Duodenal mucosa (tissue), 2 donors: ENCODE measurements at regions not wholly inside any gene's neighbourhood (a gene's known extent, or its start where the extent isn't known, plus 50 kb on each side); places are given as distances from the start of the nearest gene placed in this dataset.

Experiments
- H3K27ac ChIP-seq: one replicate; pipeline ENCODE4 v1.7.0; 2013; ENCODE audit warnings: low read depth, low read length
- H3K27me3 ChIP-seq, 2 donors: one replicate each; pipeline ENCODE4 v1.7.0; 2013; ENCODE audit warnings: low read length in 2 of 2, control low read depth in 1 of 2; ENCODE audit not compliant: insufficient read depth in 2 of 2, control insufficient read depth in 1 of 2
- H3K36me3 ChIP-seq, 2 donors: one replicate each; pipeline ENCODE4 v1.7.0; 2013; ENCODE audit warnings: low read length in 2 of 2, control low read depth in 1 of 2; ENCODE audit not compliant: insufficient read depth in 2 of 2, control insufficient read depth in 1 of 2
- H3K4me1 ChIP-seq, 2 donors: one replicate each; pipeline ENCODE4 v1.7.0; 2013; ENCODE audit warnings: low read length in 2 of 2, control low read depth in 1 of 2; ENCODE audit not compliant: insufficient read depth in 2 of 2, control insufficient read depth in 1 of 2
- H3K4me3 ChIP-seq, 2 donors: one replicate each; pipeline ENCODE4 v1.7.0; 2013; ENCODE audit warnings: low read length in 2 of 2, low read depth in 1 of 2
- H3K9ac ChIP-seq, 2 donors: one replicate each; pipeline ENCODE4 v1.7.0; 2013; ENCODE audit warnings: low read length in 2 of 2, low read depth in 1 of 2
- H3K9me3 ChIP-seq, 2 donors: one replicate each; pipeline ENCODE4 v1.7.0; 2013; ENCODE audit warnings: low read length in 2 of 2, control low read depth in 1 of 2; ENCODE audit not compliant: control insufficient read depth in 1 of 2

GRCh38 chr5:167812871-167813270 is 478.6 kb upstream of the WWC1 start:
- Histone ChIP-seq H3K9me3 (no peaks in the 10 kb centered on the region), H3K9ac (no peak overlapping the region), H3K4me3 (no peak overlapping the region), H3K36me3 (no peaks in the 10 kb centered on the region), H3K27ac (no peak overlapping the region), H3K27me3 (no peaks in the 10 kb centered on the region), H3K4me1 (no peaks in the 10 kb centered on the region)

DNA sequence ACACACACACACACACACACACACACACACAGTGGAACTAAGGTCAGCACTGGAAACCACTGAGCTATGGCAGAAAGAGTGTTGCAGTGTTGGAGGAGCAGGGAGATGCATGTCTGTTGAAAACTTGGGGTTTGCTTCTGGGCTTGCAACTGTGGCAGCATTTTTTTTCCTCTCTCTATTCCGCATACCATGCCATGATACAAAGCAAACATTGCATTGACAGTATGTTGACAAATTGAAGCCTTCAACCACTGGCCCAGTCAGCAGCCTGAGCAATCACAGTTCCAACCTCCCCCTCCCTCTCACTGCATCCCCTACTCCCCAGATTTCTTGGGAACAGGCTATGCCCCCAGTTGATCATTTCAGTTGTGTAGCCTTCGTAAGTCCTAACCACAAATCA is 478.1 kb upstream of the WWC1 start:
- H3K27ac ChIP-seq = no peak overlapping the region

DNA sequence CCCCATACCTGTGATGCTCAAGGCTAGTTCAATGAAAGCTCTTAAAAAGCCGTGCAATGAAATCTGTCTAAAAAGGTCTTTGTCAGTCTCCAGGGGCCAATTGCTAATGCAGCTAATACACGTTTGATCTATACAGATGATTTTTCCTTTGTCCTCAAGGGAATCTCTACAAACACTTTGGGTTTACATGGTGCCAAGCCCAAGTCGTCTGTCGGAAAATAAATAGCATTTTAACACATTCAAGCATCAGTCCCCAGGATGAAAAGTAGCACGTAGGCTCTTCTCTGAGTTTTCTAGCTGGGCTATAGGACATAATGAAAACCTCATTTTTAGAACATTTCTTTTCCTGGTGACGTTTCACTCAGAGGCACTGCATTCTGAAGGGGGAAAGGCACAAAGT is 477.4 kb upstream of the WWC1 start:
- Histone ChIP-seq H3K9ac (no peak overlapping the region), H3K4me3 (no peak overlapping the region), H3K27ac (no peak overlapping the region), H3K27me3 (no peaks in the 10 kb centered on the region), H3K36me3 (no peaks in the 10 kb centered on the region), H3K4me1 (no peaks in the 10 kb centered on the region), H3K9me3 (no peaks in the 10 kb centered on the region)

More for the DNA sequence above, 478.1 kb upstream of the WWC1 start:
- Histone ChIP-seq H3K9ac (no peak overlapping the region), H3K9me3 (no peaks in the 10 kb centered on the region), H3K27me3 (no peaks in the 10 kb centered on the region), H3K4me1 (no peaks in the 10 kb centered on the region), H3K36me3 (no peaks in the 10 kb centered on the region), H3K4me3 (no peak overlapping the region)

DNA sequence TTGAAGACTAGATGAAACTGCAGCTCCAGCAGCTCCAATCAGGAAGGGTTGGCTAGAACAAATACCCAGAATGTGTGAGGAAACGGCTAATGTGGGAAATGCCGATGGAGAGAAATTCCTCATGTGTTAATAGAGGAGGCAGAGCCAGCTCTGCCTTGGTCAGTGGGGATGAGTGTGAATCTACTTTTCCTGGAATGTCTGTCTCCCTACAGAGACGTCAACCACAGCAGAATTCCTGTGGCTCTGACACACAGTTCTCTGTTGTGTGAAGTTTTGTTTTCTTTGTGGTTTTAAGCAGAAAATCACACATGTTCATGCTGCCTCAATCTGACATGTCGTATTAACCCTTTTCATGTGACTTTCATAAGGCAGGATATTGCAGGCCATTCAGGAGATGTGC is 476.6 kb upstream of the WWC1 start:
- Histone ChIP-seq H3K27me3 (no peaks in the 10 kb centered on the region), H3K36me3 (no peaks in the 10 kb centered on the region), H3K4me1 (no peaks in the 10 kb centered on the region), H3K9me3 (no peaks in the 10 kb centered on the region), H3K4me3 (no peak overlapping the region), H3K27ac (no peak overlapping the region), H3K9ac (no peak overlapping the region)

GRCh38 chr5:167816354-167816753 is 475.1 kb upstream of the WWC1 start:
- Histone ChIP-seq H3K27ac (no peak overlapping the region), H3K4me3 (no peak overlapping the region), H3K9me3 (no peaks in the 10 kb centered on the region), H3K27me3 (no peaks in the 10 kb centered on the region), H3K9ac (no peak overlapping the region), H3K4me1 (no peaks in the 10 kb centered on the region), H3K36me3 (no peaks in the 10 kb centered on the region)

GRCh38 chr5:167816864-167817263 is 474.6 kb upstream of the WWC1 start:
- H3K4me3 ChIP-seq = no peak overlapping the region
- no peaks in the 10 kb centered on the region for H3K9me3 ChIP-seq
- no peak overlapping the region for H3K9ac ChIP-seq

GRCh38 chr5:167819406-167819805 is 472.0 kb upstream of the WWC1 start:
- Histone ChIP-seq H3K9ac (no peak overlapping the region), H3K4me1 (no peaks in the 10 kb centered on the region), H3K9me3 (no peaks in the 10 kb centered on the region), H3K27me3 (no peaks in the 10 kb centered on the region), H3K36me3 (no peaks in the 10 kb centered on the region), H3K4me3 (no peak overlapping the region), H3K27ac (no peak overlapping the region)

More at GRCh38 chr5:167816864-167817263, 474.6 kb upstream of the WWC1 start:
- Histone ChIP-seq H3K36me3 (no peaks in the 10 kb centered on the region), H3K4me1 (no peaks in the 10 kb centered on the region), H3K27me3 (no peaks in the 10 kb centered on the region), H3K27ac (no peak overlapping the region)

DNA sequence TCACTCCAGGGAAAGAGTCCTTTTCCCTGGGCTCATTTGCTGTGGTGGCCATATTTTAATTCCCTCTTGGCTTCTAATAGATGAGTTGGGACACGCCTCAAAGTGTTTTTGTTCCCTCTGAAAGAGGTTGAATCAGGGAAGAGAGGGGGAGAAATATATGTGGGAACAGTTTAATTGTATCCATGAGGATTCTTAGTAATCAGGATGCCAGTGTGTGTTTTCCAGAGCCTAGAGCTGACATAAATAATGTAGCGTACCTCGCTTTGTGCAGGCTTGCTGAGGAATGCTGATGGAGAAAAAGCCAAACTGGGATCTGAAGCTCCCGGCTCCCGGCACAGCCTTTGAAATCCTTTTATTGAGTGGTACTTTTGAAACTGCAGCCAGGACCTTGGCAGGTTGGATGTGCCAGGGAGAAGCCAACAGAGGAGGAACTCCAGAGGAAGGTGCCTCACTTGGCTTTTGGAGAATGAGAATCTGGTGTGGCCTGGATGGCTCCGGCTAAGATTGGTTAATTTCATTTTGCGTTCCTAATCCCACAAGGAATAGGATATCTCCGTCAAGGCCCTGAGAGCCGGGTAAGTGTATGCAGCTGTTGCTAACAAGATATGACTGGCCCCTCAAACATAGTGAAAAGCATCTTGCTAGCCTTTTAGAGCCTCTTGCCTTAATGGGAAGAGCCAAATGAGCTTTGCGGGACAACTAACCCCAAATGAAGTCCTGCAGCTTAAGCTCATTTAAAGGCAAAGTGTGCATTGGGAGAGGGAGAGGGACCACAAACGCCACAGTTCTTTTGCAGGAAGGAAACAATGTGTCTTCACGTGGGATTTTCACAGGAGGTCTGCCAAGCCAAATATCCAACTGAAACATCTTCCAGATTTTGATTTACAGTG is 471.1 kb upstream of the WWC1 start:
- Histone ChIP-seq H3K9ac (no peak overlapping the region), H3K36me3 (no peaks in the 10 kb centered on the region), H3K27me3 (no peaks in the 10 kb centered on the region), H3K27ac (no peak overlapping the region), H3K9me3 (no peaks in the 10 kb centered on the region), H3K4me3 (no peak overlapping the region), H3K4me1 (no peaks in the 10 kb centered on the region)

- Histone ChIP-seq H3K9ac (no peak overlapping the region), H3K4me1 (no peaks in the 10 kb centered on the region), H3K36me3 (no peaks in the 10 kb centered on the region), H3K9me3 (no peaks in the 10 kb centered on the region), H3K4me3 (no peak overlapping the region), H3K27ac (no peak overlapping the region), H3K27me3 (no peaks in the 10 kb centered on the region)
Observed at GRCh38 chr5:167821151-167821550, 470.3 kb upstream of the WWC1 start.

DNA sequence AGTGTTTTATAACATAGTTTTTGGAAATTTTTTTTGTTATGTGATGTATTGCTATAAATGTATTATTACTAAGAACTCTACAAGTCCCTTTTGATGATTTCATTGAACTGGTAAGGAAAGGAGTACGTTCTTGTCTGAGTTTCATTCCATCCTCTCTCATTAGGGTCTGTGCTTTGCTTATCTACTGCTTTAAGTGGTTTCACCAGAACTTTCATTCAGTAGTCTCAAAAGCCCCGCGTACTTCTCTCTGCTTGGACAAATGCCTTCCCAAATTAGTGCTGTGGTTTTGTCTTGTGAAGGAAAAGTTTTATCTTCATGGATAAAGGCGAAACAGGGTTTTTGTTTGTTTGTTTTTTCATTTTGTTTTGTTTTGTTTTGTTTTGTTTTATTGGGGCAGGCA is 469.8 kb upstream of the WWC1 start:
- no peaks in the 10 kb centered on the region for H3K36me3 ChIP-seq
- H3K9ac ChIP-seq = no peak overlapping the region
- no peak overlapping the region for H3K27ac ChIP-seq
- H3K9me3 ChIP-seq = no peaks in the 10 kb centered on the region
- H3K27me3 ChIP-seq = no peaks in the 10 kb centered on the region
- no peaks in the 10 kb centered on the region for H3K4me1 ChIP-seq
- no peak overlapping the region for H3K4me3 ChIP-seq
